ENCODE measurements at regions not wholly inside any gene's neighbourhood (a gene's known extent, or its start where the extent isn't known, plus 50 kb on each side); places are given as distances from the start of the nearest gene placed in this dataset.

DNA sequence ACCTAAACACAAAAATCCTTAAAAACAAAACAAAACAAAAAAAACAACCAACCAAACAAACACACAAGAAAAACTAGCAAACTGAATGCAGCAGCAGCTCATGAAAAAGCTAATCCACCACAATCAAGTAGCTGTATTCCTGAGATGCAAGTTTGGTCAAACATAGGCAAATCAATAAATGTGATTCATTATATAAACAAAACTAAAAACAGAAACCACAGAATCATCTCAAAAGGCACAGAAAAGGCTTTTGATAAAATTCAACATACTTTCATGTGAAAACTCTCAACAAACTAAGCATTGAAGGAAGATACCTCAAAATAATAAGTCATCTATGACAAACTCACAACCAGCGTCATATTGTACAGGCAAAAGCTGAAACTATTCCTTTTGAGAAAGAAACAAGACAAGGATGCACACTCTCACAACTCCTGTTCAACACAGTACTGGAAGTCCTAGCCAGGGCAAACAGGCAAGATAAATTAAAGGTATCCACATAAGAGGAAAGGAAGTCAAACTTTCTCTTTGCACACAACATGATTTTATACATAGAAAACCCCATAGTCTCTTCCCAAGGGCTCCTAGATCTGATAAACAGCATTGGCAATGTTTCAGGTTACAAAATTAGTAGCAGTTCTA, 495.1 kb upstream of the SGO1 start:
- TF ChIP-seq, protein P1, sequence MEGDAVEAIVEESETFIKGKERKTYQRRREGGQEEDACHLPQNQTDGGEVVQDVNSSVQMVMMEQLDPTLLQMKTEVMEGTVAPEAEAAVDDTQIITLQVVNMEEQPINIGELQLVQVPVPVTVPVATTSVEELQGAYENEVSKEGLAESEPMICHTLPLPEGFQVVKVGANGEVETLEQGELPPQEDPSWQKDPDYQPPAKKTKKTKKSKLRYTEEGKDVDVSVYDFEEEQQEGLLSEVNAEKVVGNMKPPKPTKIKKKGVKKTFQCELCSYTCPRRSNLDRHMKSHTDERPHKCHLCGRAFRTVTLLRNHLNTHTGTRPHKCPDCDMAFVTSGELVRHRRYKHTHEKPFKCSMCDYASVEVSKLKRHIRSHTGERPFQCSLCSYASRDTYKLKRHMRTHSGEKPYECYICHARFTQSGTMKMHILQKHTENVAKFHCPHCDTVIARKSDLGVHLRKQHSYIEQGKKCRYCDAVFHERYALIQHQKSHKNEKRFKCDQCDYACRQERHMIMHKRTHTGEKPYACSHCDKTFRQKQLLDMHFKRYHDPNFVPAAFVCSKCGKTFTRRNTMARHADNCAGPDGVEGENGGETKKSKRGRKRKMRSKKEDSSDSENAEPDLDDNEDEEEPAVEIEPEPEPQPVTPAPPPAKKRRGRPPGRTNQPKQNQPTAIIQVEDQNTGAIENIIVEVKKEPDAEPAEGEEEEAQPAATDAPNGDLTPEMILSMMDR (IDR thresholded peaks at IDR 0.05; ENCODE audit: extremely low read depth, missing control alignments), result no peak
- DNase-seq (ENCODE audit: low spot score), result no peak

DNA sequence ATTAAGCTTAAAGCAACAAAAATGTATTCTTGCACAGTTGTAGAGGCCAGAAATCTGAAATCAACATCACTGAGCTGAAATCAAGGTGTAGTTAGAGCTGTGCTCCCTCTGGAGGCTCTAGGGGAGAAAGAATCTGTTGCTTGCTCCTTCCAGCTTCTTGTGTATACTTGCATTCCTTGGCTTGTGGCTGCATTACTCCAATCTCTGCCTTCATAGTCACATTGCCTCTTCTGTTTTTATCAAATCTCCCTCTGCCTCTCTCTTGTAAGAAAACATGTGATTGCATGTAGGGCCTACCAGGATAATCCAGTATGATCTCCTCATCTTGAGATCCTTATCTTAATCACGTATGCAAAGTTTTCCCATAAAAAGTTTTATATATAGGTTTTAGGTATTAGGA, 487.9 kb upstream of the SGO1 start:
- DNase-seq (ENCODE audit: low spot score), result no peak
- TF ChIP-seq, protein P1 (IDR thresholded peaks at IDR 0.05; ENCODE audit: extremely low read depth, missing control alignments), result no peak

DNA sequence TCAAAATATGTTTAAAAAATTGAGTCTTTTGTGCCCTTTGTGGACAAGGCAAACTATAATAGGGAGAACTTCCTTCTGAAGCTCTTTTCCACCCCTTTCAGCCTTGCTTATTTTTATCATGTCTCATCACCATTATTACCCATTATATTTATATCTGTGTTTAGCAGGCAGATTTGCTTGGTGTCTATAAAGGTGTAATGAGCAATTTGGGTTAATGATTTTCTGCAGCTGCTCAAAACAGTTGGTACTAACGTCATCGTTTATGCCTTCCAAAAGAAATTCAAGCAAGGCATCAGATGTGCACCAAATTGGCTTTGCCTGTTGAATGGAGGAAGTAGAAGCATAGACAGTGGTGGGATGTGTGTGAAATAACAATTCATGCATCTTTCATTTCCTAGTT, 483.7 kb upstream of the SGO1 start:
- no peak for DNase-seq (ENCODE audit: low spot score)
- TF ChIP-seq, protein P1 (IDR thresholded peaks at IDR 0.05; ENCODE audit: extremely low read depth, missing control alignments), result no peak

DNA sequence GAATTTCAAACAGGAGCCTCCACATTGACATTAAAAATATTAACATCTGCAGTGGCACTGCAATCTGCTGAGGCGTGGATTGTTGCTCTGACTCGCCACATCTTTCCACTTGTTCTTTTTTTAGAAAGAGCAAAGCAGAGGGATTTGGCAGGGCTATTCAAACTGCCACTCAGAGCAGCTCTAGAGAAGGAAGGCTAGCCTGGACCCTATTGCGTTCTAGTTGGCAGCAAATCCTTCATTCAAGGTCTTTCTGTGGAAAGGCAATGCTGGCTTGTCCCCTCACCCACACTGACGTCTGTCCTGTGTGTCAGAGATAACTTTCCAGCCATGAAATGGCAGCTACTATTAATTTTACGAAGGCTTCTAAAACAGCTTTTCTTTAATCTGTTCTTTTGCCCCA, 483.2 kb upstream of the SGO1 start:
- TF ChIP-seq, protein P1 (IDR thresholded peaks at IDR 0.05; ENCODE audit: extremely low read depth, missing control alignments), result no peak
- no peak for DNase-seq (ENCODE audit: low spot score)

DNA sequence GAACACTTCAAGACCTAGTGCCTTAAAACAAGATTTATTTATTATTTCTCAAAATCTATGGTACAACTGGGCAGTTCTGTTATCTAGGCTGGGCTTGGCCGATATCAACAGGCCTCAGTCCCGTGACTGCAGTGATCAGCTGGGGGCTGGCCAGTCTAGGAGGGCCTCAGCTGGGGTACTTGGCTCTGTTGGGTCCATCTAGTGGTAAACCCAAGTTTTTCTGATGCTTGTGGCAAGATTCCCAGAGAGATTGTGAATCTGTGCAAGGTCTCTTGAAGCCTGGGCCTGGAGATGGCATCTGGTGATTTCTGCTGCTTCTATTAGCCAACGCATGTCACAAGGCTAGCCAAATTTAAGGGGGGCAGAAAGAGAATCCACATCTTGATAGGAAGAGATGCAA, 482.4 kb upstream of the SGO1 start:
- DNase-seq (ENCODE audit: low spot score), result no peak
- TF ChIP-seq, protein P1 (IDR thresholded peaks at IDR 0.05; ENCODE audit: extremely low read depth, missing control alignments), result no peak

DNA sequence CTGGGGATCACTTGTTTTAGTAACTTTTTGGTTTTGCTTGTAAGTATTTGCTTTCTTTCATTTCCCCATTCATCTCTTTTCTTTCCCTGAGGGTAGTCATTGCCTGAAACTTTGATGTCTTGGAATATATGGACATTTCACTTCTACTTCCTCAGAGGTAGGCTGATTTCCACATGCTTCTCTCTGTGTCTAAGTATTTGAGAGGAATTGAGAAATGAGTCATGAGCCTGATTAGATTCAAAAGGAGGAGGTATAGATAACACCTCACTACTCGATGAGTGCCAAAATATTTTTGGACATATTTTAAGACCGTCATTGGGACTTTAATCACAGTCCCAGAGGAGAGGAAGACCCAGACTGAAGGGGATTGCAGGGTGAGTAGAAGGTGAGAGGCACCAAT, 480.1 kb upstream of the SGO1 start:
- DNase-seq (ENCODE audit: low spot score), result no peak
- TF ChIP-seq, protein P1 (IDR thresholded peaks at IDR 0.05; ENCODE audit: extremely low read depth, missing control alignments), result no peak

DNA sequence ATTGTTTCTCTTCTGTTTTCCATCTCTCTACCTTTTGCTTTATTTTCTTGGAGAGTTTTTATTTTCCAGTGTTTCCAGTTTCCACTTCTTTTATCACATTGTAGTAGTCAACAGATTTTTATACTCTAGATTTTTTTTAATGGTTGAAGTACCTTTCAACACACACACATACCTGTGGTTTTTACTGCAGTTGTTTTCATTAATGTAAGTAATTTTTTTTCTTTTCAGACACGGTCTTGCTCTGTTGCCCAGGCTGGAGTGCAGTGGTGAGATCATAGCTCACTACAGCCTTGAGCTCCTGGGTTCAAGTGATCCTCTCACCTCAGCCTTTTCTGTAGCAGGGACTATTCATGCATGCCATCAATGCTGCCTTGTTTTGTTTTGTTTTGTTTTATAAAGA, 472.5 kb upstream of the SGO1 start:
- DNase-seq (ENCODE audit: low spot score), result no peak
- TF ChIP-seq, protein P1 (IDR thresholded peaks at IDR 0.05; ENCODE audit: extremely low read depth, missing control alignments), result no peak

Data from GM20000 (cell line).